SK-N-MC (cell line): ENCODE measurements at regions not wholly inside any gene's neighbourhood (a gene's known extent, or its start where the extent isn't known, plus 50 kb on each side); places are given as distances from the start of the nearest gene placed in this dataset.
"Not testable (repeated sequence)": the region's sequence is repeated elsewhere in the genome, so short reads cannot be mapped to it uniquely, and the experiment has no call there.

ENCODE experiments used
- DNase-seq: peaks from one replicate; pipeline ENCODE4 v3.0.0-alpha.2; 2011; ENCODE audit warnings: low read depth, low spot score
- H3K27ac ChIP-seq: fragments of 200-600 bp; sonication (generic); 2 replicates; pipeline ENCODE4 v1.5.1; 2016; ENCODE audit warnings: mixed run types
- H3K36me3 ChIP-seq: fragments of 200-600 bp; sonication (generic); 2 replicates; pipeline ENCODE4 v1.6.1; 2017; ENCODE audit warnings: antibody characterized with exemption, low read length, mixed read lengths; ENCODE audit not compliant: insufficient read depth
- H3K4me3 ChIP-seq: fragments of 200-600 bp; sonication (generic); 2 replicates; pipeline ENCODE4 v1.5.1; 2016
- H3K9ac ChIP-seq: fragments of 200-600 bp; sonication (generic); 2 replicates; pipeline ENCODE4 v1.8.0; 2017; ENCODE audit warnings: mixed run types, mixed read lengths; ENCODE audit not compliant: insufficient read length
- H3K9me3 ChIP-seq: fragments of 200-600 bp; sonication (generic); 2 replicates; pipeline ENCODE4 v1.6.1; 2017; ENCODE audit warnings: low read depth, mild to moderate bottlenecking, antibody characterized with exemption, low read length, moderate library complexity, mixed read lengths
- EZH2 ChIP-seq: fragments of 200-600 bp; sonication (generic); IDR thresholded peaks from one replicate; pipeline ENCODE4 v1.6.1; 2017; ENCODE audit warnings: antibody characterized with exemption
- FOXP2 ChIP-seq: optimal IDR thresholded peaks from 2 replicates; pipeline ENCODE3; 2011; ENCODE audit warnings: mild to moderate bottlenecking, moderate library complexity; ENCODE audit not compliant: insufficient read depth; ENCODE audit errors: extremely low read length, control extremely low read depth
- POLR2AphosphoS5 ChIP-seq: IDR thresholded peaks from 2 replicates; pipeline ENCODE4 v1.6.1; 2012; ENCODE audit warnings: mild to moderate bottlenecking, low read depth, low read length, borderline replicate concordance

DNA sequence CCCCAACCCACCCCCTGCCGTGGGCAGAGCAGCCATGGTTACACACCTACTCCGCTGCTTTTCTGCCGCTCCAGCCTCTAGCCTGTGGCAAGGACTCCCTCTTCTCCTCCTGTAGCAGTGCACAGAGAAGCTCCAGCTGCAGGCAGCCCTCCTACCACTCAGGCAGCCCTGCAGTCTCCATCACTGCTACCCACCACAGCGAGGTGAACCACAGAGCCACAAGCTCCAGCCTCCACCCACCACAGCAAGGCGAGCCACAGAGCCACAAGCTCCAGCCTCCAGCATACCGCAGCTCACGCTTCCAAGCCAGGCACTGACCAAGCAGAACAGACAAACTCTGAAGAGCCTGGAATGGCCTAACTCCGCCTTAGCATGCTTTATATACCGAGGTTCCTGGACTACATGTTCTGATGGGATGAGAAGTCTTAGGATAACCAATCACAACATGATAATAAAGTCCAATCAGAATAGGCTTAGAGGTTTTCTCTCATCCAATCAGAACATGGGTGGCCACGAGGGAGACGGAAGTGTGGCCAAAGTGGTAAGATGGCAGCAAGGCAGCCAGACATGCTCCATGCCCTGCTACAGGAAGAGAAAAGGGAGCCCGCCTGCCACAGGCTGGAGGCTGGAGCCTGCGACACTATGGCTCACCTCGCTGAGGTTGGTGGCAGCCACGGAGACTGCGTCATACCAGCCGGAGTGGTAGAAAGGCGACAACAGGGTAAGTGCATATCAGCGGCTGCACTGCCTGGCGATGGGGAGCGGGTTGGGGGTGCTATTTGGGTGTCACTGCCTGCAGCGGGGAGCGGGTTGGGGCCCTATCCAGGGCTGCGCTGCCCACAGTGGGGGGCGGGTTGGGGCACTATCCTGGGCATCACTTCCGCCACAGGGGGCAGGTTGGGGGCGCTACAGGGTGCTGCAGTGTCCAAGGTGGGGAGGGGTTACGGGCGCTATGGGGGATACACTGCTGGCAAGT lies 75.8 kb upstream of the PCAT7 start:
- no peak overlapping the region for H3K4me3 ChIP-seq
- TF ChIP-seq FOXP2: no peak
- TF ChIP-seq POLR2AphosphoS5: no peak
- no peak for TF ChIP-seq EZH2

DNA sequence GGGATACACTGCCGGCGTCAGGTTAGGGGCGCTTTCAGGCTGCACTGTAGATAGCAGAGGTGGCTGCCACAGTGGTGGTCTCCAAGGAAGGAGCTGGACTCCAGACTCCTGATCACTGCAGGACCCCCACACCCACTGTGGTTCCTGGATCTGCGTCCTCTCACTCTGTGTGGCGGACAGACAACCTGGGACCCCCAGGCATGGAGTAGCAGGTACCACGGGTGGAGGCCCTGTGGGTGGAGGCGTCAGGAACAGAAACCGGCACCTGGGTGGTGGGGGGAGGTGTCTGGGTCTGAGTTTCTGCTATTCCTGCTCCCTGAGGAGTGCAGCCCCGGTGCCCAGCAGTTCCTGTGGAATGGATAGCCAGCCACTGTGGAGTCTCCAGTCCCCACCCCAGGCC lies 75.1 kb upstream of the PCAT7 start:
- no peaks in the 10 kb centered on the region for H3K36me3 ChIP-seq
- no peak overlapping the region for H3K4me3 ChIP-seq
- no peak overlapping the region for H3K27ac ChIP-seq
- H3K9ac ChIP-seq: no peak overlapping the region
- no peak for TF ChIP-seq POLR2AphosphoS5
- no peak for TF ChIP-seq FOXP2
- no peak for TF ChIP-seq EZH2
- H3K9me3 ChIP-seq: no peaks in the 10 kb centered on the region
- DNase-seq: no peak

More for the DNA sequence above, 75.8 kb upstream of the PCAT7 start:
- Histone ChIP-seq H3K27ac (no peak overlapping the region), H3K36me3 (no peaks in the 10 kb centered on the region), H3K9ac (no peak overlapping the region), H3K9me3 (no peaks in the 10 kb centered on the region)
- DNase-seq: no peak

DNA sequence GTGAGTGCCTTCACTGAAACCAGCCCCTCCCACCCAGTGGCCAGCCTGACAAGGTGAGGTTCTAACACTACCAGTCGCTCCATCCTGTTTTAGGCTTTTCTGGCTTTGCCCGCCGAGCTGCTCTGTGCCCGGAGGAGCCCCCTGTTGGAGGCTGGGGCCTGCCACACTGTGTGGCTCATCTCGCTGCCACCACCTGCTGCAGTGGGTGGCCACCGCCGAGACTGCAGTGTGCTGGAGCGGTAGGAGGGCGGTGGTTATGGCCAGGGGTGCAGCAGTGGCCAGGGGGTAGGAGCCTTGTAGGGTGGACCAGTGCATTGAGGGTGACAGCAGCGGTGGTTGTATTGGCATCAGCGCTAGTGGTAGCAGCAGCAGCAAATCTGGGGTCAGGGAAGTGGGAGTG lies 74.7 kb upstream of the PCAT7 start:
- H3K27ac ChIP-seq: no peak overlapping the region
- H3K9me3 ChIP-seq: no peaks in the 10 kb centered on the region
- no peak for TF ChIP-seq FOXP2
- H3K9ac ChIP-seq: no peak overlapping the region
- H3K36me3 ChIP-seq: no peaks in the 10 kb centered on the region
- H3K4me3 ChIP-seq: no peak overlapping the region
- no peak for DNase-seq

DNA sequence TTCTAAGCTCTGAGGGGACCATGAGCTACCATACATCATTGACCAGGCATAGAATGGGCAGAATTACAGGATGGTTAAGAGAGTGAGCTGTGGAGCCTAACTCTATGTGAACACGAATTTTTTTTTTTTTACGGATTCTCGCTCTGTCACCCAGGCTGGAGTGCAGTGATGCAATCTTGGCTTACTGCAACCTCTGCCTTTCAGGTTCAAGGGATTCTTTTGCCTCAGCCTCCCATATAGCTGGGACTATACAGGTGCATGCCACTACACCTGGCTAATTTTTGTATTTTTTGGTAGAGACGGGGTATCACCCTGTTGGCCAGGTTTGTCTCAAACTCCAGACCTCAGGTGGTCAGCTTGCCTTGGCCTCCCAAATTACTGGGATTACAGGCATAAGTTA lies 72.8 kb upstream of the PCAT7 start:
- Histone ChIP-seq H3K4me3 (no peak overlapping the region), H3K9me3 (no peaks in the 10 kb centered on the region), H3K9ac (no peak overlapping the region), H3K36me3 (no peaks in the 10 kb centered on the region), H3K27ac (no peak overlapping the region)
- no peak for TF ChIP-seq EZH2
- TF ChIP-seq FOXP2: no peak
- no peak for TF ChIP-seq POLR2AphosphoS5
- DNase-seq: no peak

- Histone ChIP-seq H3K9me3 (no peaks in the 10 kb centered on the region), H3K9ac (no peak overlapping the region), H3K4me3 (no peak overlapping the region), H3K27ac (no peak overlapping the region), H3K36me3 (no peaks in the 10 kb centered on the region)
- DNase-seq: no peak
- TF ChIP-seq POLR2AphosphoS5: no peak
- no peak for TF ChIP-seq EZH2
- no peak for TF ChIP-seq FOXP2
Measured at GRCh38 chr9:94490465-94490864, 64.4 kb upstream of the PCAT7 start.

DNA sequence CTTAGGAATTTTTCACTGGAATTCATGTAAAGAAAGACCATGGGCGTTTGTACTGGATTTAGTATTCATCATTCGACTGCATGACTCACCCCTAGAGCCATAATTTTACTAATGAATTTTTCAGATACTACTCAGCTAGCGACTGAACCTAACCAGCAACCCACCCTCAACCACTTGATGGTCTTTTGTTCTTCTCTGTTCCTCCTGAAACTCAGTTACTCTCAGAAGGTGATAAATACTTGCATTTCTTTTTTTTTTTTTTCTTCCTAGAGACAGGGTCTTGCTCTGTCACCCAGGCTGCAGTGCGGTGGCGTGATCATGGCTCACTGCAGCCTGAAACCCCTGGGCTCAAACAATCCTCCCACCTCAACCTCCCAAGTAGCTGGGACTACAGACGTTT lies 62.8 kb upstream of the PCAT7 start:
- not testable (repeated sequence) for H3K27ac ChIP-seq, H3K4me3 ChIP-seq, DNase-seq, H3K9me3 ChIP-seq, H3K9ac ChIP-seq, H3K36me3 ChIP-seq

- no peak overlapping the region for H3K9ac ChIP-seq
- DNase-seq: no peak
- TF ChIP-seq FOXP2: no peak
- TF ChIP-seq EZH2: no peak
- TF ChIP-seq POLR2AphosphoS5: no peak
Measured at GRCh38 chr9:94498801-94499453, 56.0 kb upstream of the PCAT7 start.

DNA sequence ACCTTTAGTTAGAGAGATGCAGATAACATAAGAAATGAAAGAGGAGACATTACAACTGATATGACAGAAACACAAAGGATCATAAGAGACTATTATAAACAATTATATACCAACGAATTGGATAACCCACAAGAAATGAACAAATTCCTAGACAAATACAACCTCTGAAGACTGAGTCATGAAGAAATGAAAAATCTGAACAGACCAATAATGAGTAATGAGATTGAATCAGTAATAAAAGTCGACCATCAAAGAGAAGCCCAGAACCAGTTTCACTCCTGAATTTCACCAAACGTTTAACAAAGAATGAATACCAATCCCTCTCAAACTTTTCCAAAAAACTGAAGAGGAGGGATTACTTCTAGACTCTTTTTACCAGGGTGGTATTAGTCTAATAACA lies 50.5 kb upstream of the PCAT7 start:
- DNase-seq: no peak
- Histone ChIP-seq H3K9me3 (no peaks in the 10 kb centered on the region), H3K36me3 (no peaks in the 10 kb centered on the region), H3K27ac (no peak overlapping the region), H3K9ac (no peak overlapping the region), H3K4me3 (no peak overlapping the region)
- no peak for TF ChIP-seq EZH2
- TF ChIP-seq FOXP2: no peak
- no peak for TF ChIP-seq POLR2AphosphoS5

More at GRCh38 chr9:94498801-94499453, 56.0 kb upstream of the PCAT7 start:
- Histone ChIP-seq H3K36me3 (no peaks in the 10 kb centered on the region), H3K27ac (no peak overlapping the region), H3K9me3 (no peaks in the 10 kb centered on the region), H3K4me3 (no peak overlapping the region)
